Osteocyte (in vitro differentiated cells): ENCODE measurements at regions not wholly inside any gene's neighbourhood (a gene's known extent, or its start where the extent isn't known, plus 50 kb on each side); places are given as distances from the start of the nearest gene placed in this dataset.

Source experiments
- DNase-seq: peaks from one replicate; pipeline ENCODE4 v3.0.0; 2021; ENCODE audit warnings: mixed read lengths; ENCODE audit not compliant: unreplicated experiment; ENCODE audit errors: extremely low spot score
- H3K27ac Mint-ChIP-seq: one replicate; pipeline ENCODE4 v1.8.0; 2021; ENCODE audit warnings: mild to moderate bottlenecking, mixed read lengths; ENCODE audit not compliant: unreplicated experiment
- H3K27me3 Mint-ChIP-seq: one replicate; pipeline ENCODE4 v1.8.0; 2021; ENCODE audit warnings: mixed read lengths; ENCODE audit not compliant: unreplicated experiment
- H3K36me3 Mint-ChIP-seq: one replicate; pipeline ENCODE4 v1.8.0; 2021; ENCODE audit warnings: mixed read lengths; ENCODE audit not compliant: unreplicated experiment
- H3K4me1 Mint-ChIP-seq: one replicate; pipeline ENCODE4 v1.8.0; 2021; ENCODE audit warnings: mixed read lengths; ENCODE audit not compliant: unreplicated experiment
- H3K4me3 Mint-ChIP-seq: one replicate; pipeline ENCODE4 v1.8.0; 2021; ENCODE audit warnings: mild to moderate bottlenecking, moderate library complexity, mixed read lengths; ENCODE audit not compliant: unreplicated experiment
- H3K9me3 Mint-ChIP-seq: one replicate; pipeline ENCODE4 v1.8.0; 2021; ENCODE audit warnings: mixed read lengths; ENCODE audit not compliant: unreplicated experiment
- CTCF ChIP-seq: fragments of 200-600 bp; sonication (generic); IDR thresholded peaks from 2 replicates; pipeline ENCODE4 v1.5.0; 2021; ENCODE audit warnings: antibody characterized with exemption, mild to moderate bottlenecking, moderate library complexity

GRCh38 chr5:99258819-99259218, 330.0 kb upstream of the CHD1 start:
- Mint-ChIP-seq H3K27ac (no peak overlapping the region), H3K36me3 (no peaks in the 10 kb centered on the region), H3K4me1 (no peaks in the 10 kb centered on the region), H3K4me3 (no peak overlapping the region), H3K27me3 (peaks cover 5% of the 10 kb centered on the region), H3K9me3 (peaks cover 18% of the 10 kb centered on the region)
- no peak for DNase-seq
- no peak for TF ChIP-seq CTCF

DNA sequence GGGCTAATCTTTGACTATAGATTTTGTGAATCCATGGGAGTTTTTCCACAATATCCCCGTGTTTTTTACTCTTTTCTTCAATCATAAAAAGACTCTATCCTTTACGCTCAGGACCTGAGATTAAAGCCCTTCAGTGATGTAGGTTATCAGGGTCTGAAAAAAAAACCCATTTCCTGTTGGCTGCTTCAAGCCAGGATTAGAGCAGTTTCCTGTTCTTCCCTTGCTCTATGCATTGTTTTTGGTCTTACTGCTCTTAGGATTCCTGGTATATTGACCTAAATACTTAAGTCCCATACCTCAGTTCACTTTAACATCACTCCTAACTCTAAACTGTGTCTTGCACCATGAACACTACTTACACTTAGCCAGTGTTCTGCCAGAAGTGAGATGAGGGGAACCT, 319.3 kb upstream of the CHD1 start:
- DNase-seq, result no peak
- Mint-ChIP-seq H3K4me3 (no peak overlapping the region), H3K4me1 (no peaks in the 10 kb centered on the region), H3K27ac (no peak overlapping the region), H3K27me3 (no peaks in the 10 kb centered on the region), H3K9me3 (no peaks in the 10 kb centered on the region), H3K36me3 (no peaks in the 10 kb centered on the region)
- no peak for TF ChIP-seq CTCF

DNA sequence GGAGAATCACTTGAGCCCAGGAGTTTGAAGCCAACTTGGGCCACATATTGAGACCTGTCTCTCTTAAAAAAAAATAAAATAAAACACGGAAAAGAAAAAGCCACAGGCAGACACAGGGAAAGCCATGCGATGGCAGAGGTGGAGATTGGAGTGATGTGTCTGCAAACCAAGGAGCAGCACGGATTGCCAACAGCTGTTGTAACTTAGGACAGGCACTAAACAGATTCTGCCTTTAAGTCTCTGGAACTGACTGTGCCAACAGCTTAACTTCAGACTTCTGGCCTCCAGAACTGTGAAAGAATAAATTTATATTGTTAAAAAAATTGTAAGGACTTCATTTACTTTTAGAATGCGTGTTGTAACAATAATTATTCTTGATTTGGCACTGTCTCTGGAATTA, 318.5 kb upstream of the CHD1 start:
- no peak for TF ChIP-seq CTCF
- Mint-ChIP-seq H3K27ac (no peak overlapping the region), H3K9me3 (no peaks in the 10 kb centered on the region), H3K36me3 (no peaks in the 10 kb centered on the region), H3K4me3 (no peak overlapping the region), H3K4me1 (no peaks in the 10 kb centered on the region), H3K27me3 (no peaks in the 10 kb centered on the region)
- no peak for DNase-seq

- TF ChIP-seq CTCF, result no peak
- Mint-ChIP-seq H3K27ac (no peak overlapping the region), H3K27me3 (peaks cover 4% of the 10 kb centered on the region), H3K4me3 (no peak overlapping the region), H3K36me3 (no peaks in the 10 kb centered on the region), H3K9me3 (no peaks in the 10 kb centered on the region), H3K4me1 (no peaks in the 10 kb centered on the region)
- DNase-seq, result no peak
Measured at GRCh38 chr5:99243111-99243510, 314.3 kb upstream of the CHD1 start.

DNA sequence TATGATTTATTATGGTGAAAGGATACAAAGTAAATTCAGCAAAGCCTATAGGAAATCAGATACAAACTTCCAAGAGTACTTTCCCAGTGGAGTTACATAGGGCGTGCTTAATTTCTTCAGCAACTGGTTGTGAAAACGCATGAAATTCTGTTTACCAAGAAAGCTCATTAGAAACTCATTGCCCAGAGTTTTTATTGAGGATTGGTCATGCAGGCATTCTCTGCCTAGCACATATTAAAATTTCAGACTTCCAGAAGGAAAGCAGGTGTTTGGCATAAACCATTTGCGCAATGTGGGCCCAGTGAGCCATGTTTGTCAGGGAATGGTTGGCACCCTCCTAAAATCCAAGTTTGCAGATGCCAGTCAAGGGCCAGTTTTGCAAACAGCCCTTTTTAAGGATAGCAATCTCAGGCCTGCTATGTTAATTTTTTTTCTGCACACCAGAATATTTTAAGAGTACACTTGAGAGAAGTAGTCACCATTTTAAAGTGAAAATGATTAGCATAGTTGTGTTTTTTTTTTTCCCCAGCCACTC, 311.1 kb upstream of the CHD1 start:
- TF ChIP-seq CTCF, result no peak
- Mint-ChIP-seq H3K4me1 (no peaks in the 10 kb centered on the region), H3K9me3 (no peaks in the 10 kb centered on the region), H3K27me3 (peaks cover 4% of the 10 kb centered on the region), H3K4me3 (no peak overlapping the region), H3K27ac (no peak overlapping the region), H3K36me3 (no peaks in the 10 kb centered on the region)
- no peak for DNase-seq
